ENCODE measurements at regions not wholly inside any gene's neighbourhood (a gene's known extent, or its start where the extent isn't known, plus 50 kb on each side); places are given as distances from the start of the nearest gene placed in this dataset.

DNA sequence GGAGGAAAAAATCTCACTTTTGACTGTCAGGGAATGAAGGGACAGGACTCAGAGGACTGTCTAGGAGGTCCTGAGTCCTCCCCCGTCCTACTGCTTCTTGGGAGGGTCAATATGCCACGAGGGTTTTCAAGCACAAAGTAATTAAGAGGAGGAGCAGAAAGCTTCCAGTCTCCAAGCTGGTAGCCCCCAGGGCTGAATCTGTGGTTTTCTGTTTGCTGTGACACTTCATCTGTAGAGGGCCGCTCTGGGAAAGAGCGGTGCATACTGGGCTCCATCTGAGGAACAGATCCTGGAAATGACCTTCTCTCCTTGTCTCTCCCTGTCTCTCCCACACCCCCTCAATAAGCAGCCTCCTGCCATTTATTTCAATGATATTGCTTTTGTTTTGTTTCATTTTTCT lies 180.1 kb upstream of the SDK2 start (continued):
- TF ChIP-seq ZNF281 (CRISPR knock-in tag; IDR thresholded peaks at IDR 0.05) (no peak), NFYB (CRISPR knock-in tag; conservative IDR thresholded peaks at IDR 0.05; ENCODE audit: low read depth) (no peak)

GRCh38 chr17:73826181-73826871 lies 182.1 kb upstream of the SDK2 start:
- TF ChIP-seq ATF2 (CRISPR knock-in tag; IDR thresholded peaks at IDR 0.05; ENCODE audit: borderline replicate concordance, low read depth): no peak
- TF ChIP-seq, protein P1, sequence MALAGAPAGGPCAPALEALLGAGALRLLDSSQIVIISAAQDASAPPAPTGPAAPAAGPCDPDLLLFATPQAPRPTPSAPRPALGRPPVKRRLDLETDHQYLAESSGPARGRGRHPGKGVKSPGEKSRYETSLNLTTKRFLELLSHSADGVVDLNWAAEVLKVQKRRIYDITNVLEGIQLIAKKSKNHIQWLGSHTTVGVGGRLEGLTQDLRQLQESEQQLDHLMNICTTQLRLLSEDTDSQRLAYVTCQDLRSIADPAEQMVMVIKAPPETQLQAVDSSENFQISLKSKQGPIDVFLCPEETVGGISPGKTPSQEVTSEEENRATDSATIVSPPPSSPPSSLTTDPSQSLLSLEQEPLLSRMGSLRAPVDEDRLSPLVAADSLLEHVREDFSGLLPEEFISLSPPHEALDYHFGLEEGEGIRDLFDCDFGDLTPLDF (CRISPR knock-in tag; IDR thresholded peaks at IDR 0.05): no peak
- TF ChIP-seq ZNF512 (CRISPR knock-in tag; IDR thresholded peaks at IDR 0.05; ENCODE audit: borderline replicate concordance): no peak
- no peak for TF ChIP-seq RORB (CRISPR knock-in tag; IDR thresholded peaks at IDR 0.05)
- TF ChIP-seq, protein P2, sequence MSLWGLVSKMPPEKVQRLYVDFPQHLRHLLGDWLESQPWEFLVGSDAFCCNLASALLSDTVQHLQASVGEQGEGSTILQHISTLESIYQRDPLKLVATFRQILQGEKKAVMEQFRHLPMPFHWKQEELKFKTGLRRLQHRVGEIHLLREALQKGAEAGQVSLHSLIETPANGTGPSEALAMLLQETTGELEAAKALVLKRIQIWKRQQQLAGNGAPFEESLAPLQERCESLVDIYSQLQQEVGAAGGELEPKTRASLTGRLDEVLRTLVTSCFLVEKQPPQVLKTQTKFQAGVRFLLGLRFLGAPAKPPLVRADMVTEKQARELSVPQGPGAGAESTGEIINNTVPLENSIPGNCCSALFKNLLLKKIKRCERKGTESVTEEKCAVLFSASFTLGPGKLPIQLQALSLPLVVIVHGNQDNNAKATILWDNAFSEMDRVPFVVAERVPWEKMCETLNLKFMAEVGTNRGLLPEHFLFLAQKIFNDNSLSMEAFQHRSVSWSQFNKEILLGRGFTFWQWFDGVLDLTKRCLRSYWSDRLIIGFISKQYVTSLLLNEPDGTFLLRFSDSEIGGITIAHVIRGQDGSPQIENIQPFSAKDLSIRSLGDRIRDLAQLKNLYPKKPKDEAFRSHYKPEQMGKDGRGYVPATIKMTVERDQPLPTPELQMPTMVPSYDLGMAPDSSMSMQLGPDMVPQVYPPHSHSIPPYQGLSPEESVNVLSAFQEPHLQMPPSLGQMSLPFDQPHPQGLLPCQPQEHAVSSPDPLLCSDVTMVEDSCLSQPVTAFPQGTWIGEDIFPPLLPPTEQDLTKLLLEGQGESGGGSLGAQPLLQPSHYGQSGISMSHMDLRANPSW (CRISPR knock-in tag; conservative IDR thresholded peaks at IDR 0.05; ENCODE audit: low read depth): no peak
- no peak for TF ChIP-seq NFYB (CRISPR knock-in tag; conservative IDR thresholded peaks at IDR 0.05; ENCODE audit: low read depth)
- TF ChIP-seq CBFB (CRISPR knock-in tag; IDR thresholded peaks at IDR 0.05; ENCODE audit: low read depth): no peak
- no peak for TF ChIP-seq ZNF423 (CRISPR knock-in tag; IDR thresholded peaks at IDR 0.05)
- no peak for TF ChIP-seq JUN (CRISPR knock-in tag; IDR thresholded peaks at IDR 0.05)
- TF ChIP-seq MLX (CRISPR knock-in tag; IDR thresholded peaks at IDR 0.05): no peak
- TF ChIP-seq CTCF (IDR thresholded peaks at IDR 0.05): no peak
- TF ChIP-seq MXD4 (CRISPR knock-in tag; IDR thresholded peaks at IDR 0.05; ENCODE audit: borderline replicate concordance): no peak
- no peak for TF ChIP-seq NFE2L1 (CRISPR knock-in tag; IDR thresholded peaks at IDR 0.05)
- H3K4me1 Mint-ChIP-seq: peaks cover 75% of the 10 kb centered on the region

More at GRCh38 chr17:73826181-73826871, 182.1 kb upstream of the SDK2 start:
- no peaks in the 10 kb centered on the region for H3K9me3 Mint-ChIP-seq
- DNase-seq (ENCODE audit: low spot score) (no peak), ATAC-seq (no peak)
- no peak overlapping the region for H3K4me3 Mint-ChIP-seq
- H3K27ac Mint-ChIP-seq: no peak overlapping the region
- POLR2A ChIA-PET: no interaction called here
- no peaks in the 10 kb centered on the region for H3K36me3 Mint-ChIP-seq
- CTCF ChIA-PET: interaction anchor here (1.2 kb wide), 1 partner anchor 42 kb away, joined by 4 read pairs; no protein-coding TSS in a partner anchor
- peaks cover 72% of the 10 kb centered on the region for H3K27me3 Mint-ChIP-seq (ENCODE audit: low read depth)
